Keratinocyte (primary cell): ENCODE measurements at regions not wholly inside any gene's neighbourhood (a gene's known extent, or its start where the extent isn't known, plus 50 kb on each side); places are given as distances from the start of the nearest gene placed in this dataset.

Experiments
- DNase-seq: peaks from one replicate; pipeline ENCODE4 v3.0.0-alpha.2; 2011; ENCODE audit warnings: low read depth, missing footprints, low spot score
- FAIRE-seq: peaks from 2 replicates; lab custom pipeline; 2011; peaks lifted over from hg19 to GRCh38; lab: Jason Lieb, UNC
- H2AFZ ChIP-seq: 2 replicates; pipeline ENCODE4 v1.6.0; 2012; ENCODE audit warnings: low read length, control low read depth, inconsistent platforms; ENCODE audit not compliant: control insufficient read depth
- H3K27ac ChIP-seq: 2 replicates; pipeline ENCODE4 v1.5.1; 2011; ENCODE audit warnings: low read length; ENCODE audit not compliant: control insufficient read depth, insufficient read depth
- H3K27me3 ChIP-seq: 3 replicates; pipeline ENCODE4 v1.6.0; 2011; ENCODE audit warnings: low read length; ENCODE audit not compliant: control insufficient read depth, insufficient read depth; ENCODE audit errors: extremely low read depth
- H3K36me3 ChIP-seq, 2 experiments: 2 replicates in 1 of 2; 3 replicates in 1 of 2; pipeline ENCODE4 v1.5.1; 2011; ENCODE audit warnings: low read length in 2 of 2, mild to moderate bottlenecking in 1 of 2; ENCODE audit not compliant: control insufficient read depth in 2 of 2, insufficient read depth in 2 of 2; ENCODE audit errors: extremely low read depth in 1 of 2
- H3K4me1 ChIP-seq: 3 replicates; pipeline ENCODE4 v1.5.1; 2011; ENCODE audit warnings: low read length; ENCODE audit not compliant: control insufficient read depth, insufficient read depth; ENCODE audit errors: extremely low read depth
- H3K4me2 ChIP-seq: 3 replicates; pipeline ENCODE4 v1.6.0; 2011; ENCODE audit warnings: low read depth, low read length; ENCODE audit not compliant: control insufficient read depth, insufficient read depth; ENCODE audit errors: extremely low read depth
- H3K4me3 ChIP-seq, 3 experiments: fragments of 200-600 bp in 1 of 3; sonication (generic) in 1 of 3; 2 replicates in 2 of 3; 3 replicates in 1 of 3; pipeline ENCODE4 v1.5.1; 2011 to 2016; ENCODE audit warnings: low read length in 3 of 3, mild to moderate bottlenecking in 3 of 3, control low read depth in 2 of 3, inconsistent platforms in 1 of 3, low read depth in 1 of 3, mixed read lengths in 1 of 3, mixed run types in 1 of 3, moderate library complexity in 1 of 3; ENCODE audit not compliant: control insufficient read depth in 2 of 3, insufficient read depth in 2 of 3; ENCODE audit errors: extremely low read depth in 1 of 3
- H3K79me2 ChIP-seq: 2 replicates; pipeline ENCODE4 v1.6.0; 2012; ENCODE audit warnings: low read length; ENCODE audit not compliant: control insufficient read depth, insufficient read depth
- H3K9ac ChIP-seq: 3 replicates; pipeline ENCODE4 v1.6.0; 2011; ENCODE audit warnings: low read length; ENCODE audit not compliant: control insufficient read depth, insufficient read depth; ENCODE audit errors: extremely low read depth
- H3K9me1 ChIP-seq: 3 replicates; pipeline ENCODE4 v1.6.0; 2011; ENCODE audit warnings: low read length; ENCODE audit not compliant: control insufficient read depth, insufficient read depth; ENCODE audit errors: extremely low read depth
- H3K9me3 ChIP-seq: 2 replicates; pipeline ENCODE4 v1.5.1; 2012; ENCODE audit warnings: low read depth, low read length; ENCODE audit not compliant: control insufficient read depth
- H4K20me1 ChIP-seq: 3 replicates; pipeline ENCODE4 v1.6.0; 2011; ENCODE audit warnings: low read length; ENCODE audit not compliant: control insufficient read depth, insufficient read depth; ENCODE audit errors: extremely low read depth
- EZH2 ChIP-seq: IDR thresholded peaks from one replicate; pipeline ENCODE4 v1.6.1; 2012; ENCODE audit warnings: inconsistent platforms, mild to moderate bottlenecking, low read length, moderate library complexity
- dilution Hi-C: fragments of 300-500 bp; cut with MboI; formaldehyde crosslinking; loops from one replicate; pipeline ENCODE4 v1.7.0; 2020; ENCODE audit warnings: low sequenced_read_pairs; ENCODE audit not compliant: extremely low pct_ligation_motif_present
- TF ChIP-seq, protein P1 (sequence below), 3 experiments: IDR thresholded peaks in 1 of 3; conservative IDR thresholded peaks in 1 of 3; optimal IDR thresholded peaks in 1 of 3; 2 replicates in 2 of 3; 3 replicates in 1 of 3; pipeline versions ENCODE3 to v1.5.1; 2011; ENCODE audit warnings: low read length in 3 of 3, mild to moderate bottlenecking in 3 of 3, moderate library complexity in 2 of 3, control low read depth in 1 of 3, inconsistent platforms in 1 of 3; ENCODE audit not compliant: insufficient read depth in 2 of 3; ENCODE audit errors: extremely low read depth in 1 of 3

DNA sequence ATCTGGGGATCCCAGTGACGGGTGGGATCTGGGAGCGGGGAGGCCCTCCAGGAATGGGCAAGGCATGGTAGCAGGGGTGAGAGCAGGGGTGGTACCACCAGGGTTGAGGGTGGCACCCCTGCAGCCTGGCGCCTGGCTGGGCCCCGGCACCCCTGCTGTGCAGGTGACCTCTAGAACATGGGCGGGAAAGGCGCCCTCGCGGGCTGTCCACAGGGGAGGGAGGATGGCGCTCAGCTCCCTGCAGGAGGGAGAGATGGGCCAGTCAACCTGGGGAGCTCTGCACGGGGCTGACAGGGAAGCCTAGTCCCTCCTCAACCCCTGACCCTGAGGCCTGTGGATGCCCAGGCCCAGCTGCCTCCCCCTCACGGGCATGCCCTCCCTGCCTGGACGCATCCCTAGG, 61.6 kb upstream of the SLCO4A1 start:
- Histone ChIP-seq H3K79me2 (no peaks in the 10 kb centered on the region), H2AFZ (no peak overlapping the region), H3K36me3 (no peaks in the 10 kb centered on the region), H4K20me1 (no peaks in the 10 kb centered on the region), H3K9ac (no peak overlapping the region), H3K27me3 (peaks cover 71% of the 10 kb centered on the region), H3K4me2 (no peak overlapping the region), H3K9me1 (no peaks in the 10 kb centered on the region), H3K9me3 (no peaks in the 10 kb centered on the region), H3K27ac (no peak overlapping the region), H3K4me3 (no peak overlapping the region), H3K4me1 (peaks cover 2% of the 10 kb centered on the region)
- dilution Hi-C loops, result no loop called here
- FAIRE-seq, result no peak
- TF ChIP-seq EZH2, result no peak
- TF ChIP-seq, protein P1, sequence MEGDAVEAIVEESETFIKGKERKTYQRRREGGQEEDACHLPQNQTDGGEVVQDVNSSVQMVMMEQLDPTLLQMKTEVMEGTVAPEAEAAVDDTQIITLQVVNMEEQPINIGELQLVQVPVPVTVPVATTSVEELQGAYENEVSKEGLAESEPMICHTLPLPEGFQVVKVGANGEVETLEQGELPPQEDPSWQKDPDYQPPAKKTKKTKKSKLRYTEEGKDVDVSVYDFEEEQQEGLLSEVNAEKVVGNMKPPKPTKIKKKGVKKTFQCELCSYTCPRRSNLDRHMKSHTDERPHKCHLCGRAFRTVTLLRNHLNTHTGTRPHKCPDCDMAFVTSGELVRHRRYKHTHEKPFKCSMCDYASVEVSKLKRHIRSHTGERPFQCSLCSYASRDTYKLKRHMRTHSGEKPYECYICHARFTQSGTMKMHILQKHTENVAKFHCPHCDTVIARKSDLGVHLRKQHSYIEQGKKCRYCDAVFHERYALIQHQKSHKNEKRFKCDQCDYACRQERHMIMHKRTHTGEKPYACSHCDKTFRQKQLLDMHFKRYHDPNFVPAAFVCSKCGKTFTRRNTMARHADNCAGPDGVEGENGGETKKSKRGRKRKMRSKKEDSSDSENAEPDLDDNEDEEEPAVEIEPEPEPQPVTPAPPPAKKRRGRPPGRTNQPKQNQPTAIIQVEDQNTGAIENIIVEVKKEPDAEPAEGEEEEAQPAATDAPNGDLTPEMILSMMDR (optimal IDR thresholded peaks at IDR 0.05 in 1 of 3, IDR thresholded peaks at IDR 0.05 in 1 of 3, conservative IDR thresholded peaks at IDR 0.05 in 1 of 3; ENCODE audit: extremely low read depth in 1 of 3, insufficient read depth in 2 of 3, low read length in 3 of 3), result no peak
- DNase-seq, result no peak

- Histone ChIP-seq H3K9ac (no peak overlapping the region), H4K20me1 (no peaks in the 10 kb centered on the region), H3K4me2 (no peak overlapping the region), H2AFZ (no peak overlapping the region), H3K36me3 (no peaks in the 10 kb centered on the region), H3K27ac (no peak overlapping the region), H3K9me3 (no peaks in the 10 kb centered on the region), H3K79me2 (no peaks in the 10 kb centered on the region), H3K4me1 (peaks cover 2% of the 10 kb centered on the region), H3K27me3 (peaks cover 71% of the 10 kb centered on the region), H3K9me1 (no peaks in the 10 kb centered on the region), H3K4me3 (no peak overlapping the region)
- dilution Hi-C loops, result no loop called here
- DNase-seq (no peak), FAIRE-seq (no peak)
- no peak for TF ChIP-seq EZH2
- TF ChIP-seq, protein P1 (optimal IDR thresholded peaks at IDR 0.05 in 1 of 3, IDR thresholded peaks at IDR 0.05 in 1 of 3, conservative IDR thresholded peaks at IDR 0.05 in 1 of 3; ENCODE audit: extremely low read depth in 1 of 3, insufficient read depth in 2 of 3, low read length in 3 of 3), result no peak
Measured at GRCh38 chr20:62581308-62581707, 61.0 kb upstream of the SLCO4A1 start.
